ENCODE measurements at regions not wholly inside any gene's neighbourhood (a gene's known extent, or its start where the extent isn't known, plus 50 kb on each side); places are given as distances from the start of the nearest gene placed in this dataset.

GRCh38 chr2:79260848-79261247 lies 101.3 kb upstream of the REG3A start:
- no peak for TF ChIP-seq GATA3 (IDR thresholded peaks at IDR 0.05; ENCODE audit: low read depth, low read length)
- no peak for TF ChIP-seq GATA2 (IDR thresholded peaks at IDR 0.05; ENCODE audit: low read depth, low read length)

Measured in SH-SY5Y (cell line).